H9 (cell line): ENCODE measurements at regions not wholly inside any gene's neighbourhood (a gene's known extent, or its start where the extent isn't known, plus 50 kb on each side); places are given as distances from the start of the nearest gene placed in this dataset.

Source experiments
- DNase-seq: peaks from one replicate; pipeline ENCODE4 v3.0.0-alpha.2; 2017
- H2AFZ ChIP-seq: one replicate; pipeline ENCODE4 v1.6.1; 2013; ENCODE audit warnings: mild to moderate bottlenecking, low read length, control low read depth, moderate library complexity
- H2AK5ac ChIP-seq: 2 replicates; pipeline ENCODE4 v1.6.1; 2013; ENCODE audit warnings: low read length, control low read depth, mixed read lengths; ENCODE audit not compliant: insufficient read length
- H2BK120ac ChIP-seq: one replicate; pipeline ENCODE4 v1.6.1; 2013; ENCODE audit warnings: low read depth, mild to moderate bottlenecking, low read length, control low read depth, inconsistent platforms; ENCODE audit not compliant: poor library complexity, severe bottlenecking
- H2BK12ac ChIP-seq: 2 replicates; pipeline ENCODE4 v1.6.1; 2013; ENCODE audit warnings: low read length, control low read depth, mixed read lengths, low read depth; ENCODE audit not compliant: insufficient read length
- H2BK15ac ChIP-seq: 2 replicates; pipeline ENCODE4 v1.6.1; 2013; ENCODE audit warnings: low read depth, low read length, control low read depth
- H2BK20ac ChIP-seq: one replicate; pipeline ENCODE4 v1.6.1; 2013; ENCODE audit warnings: low read depth, mild to moderate bottlenecking, low read length, control low read depth, inconsistent platforms; ENCODE audit not compliant: poor library complexity, severe bottlenecking
- H2BK5ac ChIP-seq: 2 replicates; pipeline ENCODE4 v1.6.1; 2013; ENCODE audit warnings: low read length, control low read depth, mixed read lengths; ENCODE audit not compliant: insufficient read length
- H3K14ac ChIP-seq: 2 replicates; pipeline ENCODE4 v1.6.1; 2013; ENCODE audit warnings: low read length, control low read depth; ENCODE audit not compliant: insufficient read depth
- H3K18ac ChIP-seq: 2 replicates; pipeline ENCODE4 v1.6.1; 2013; ENCODE audit warnings: low read depth, mild to moderate bottlenecking, mixed read lengths, low read length, control low read depth; ENCODE audit not compliant: insufficient read length
- H3K23ac ChIP-seq: 2 replicates; pipeline ENCODE4 v1.6.1; 2013; ENCODE audit warnings: low read length, control low read depth, mixed read lengths, low read depth; ENCODE audit not compliant: insufficient read length
- H3K23me2 ChIP-seq: 2 replicates; pipeline ENCODE4 v1.6.1; 2013; ENCODE audit warnings: low read depth, mild to moderate bottlenecking, mixed read lengths, low read length, control low read depth; ENCODE audit not compliant: insufficient read length, poor library complexity, severe bottlenecking
- H3K27ac ChIP-seq: 2 replicates; pipeline ENCODE4 v1.5.1; 2013; ENCODE audit warnings: low read length, control low read depth, mixed read lengths, low read depth; ENCODE audit not compliant: insufficient read length
- H3K27me3 ChIP-seq: 2 replicates; pipeline ENCODE4 v1.6.1; 2013; ENCODE audit warnings: low read length, control low read depth, inconsistent platforms; ENCODE audit not compliant: insufficient read depth
- H3K4ac ChIP-seq: 2 replicates; pipeline ENCODE4 v1.6.1; 2013; ENCODE audit warnings: low read depth, mild to moderate bottlenecking, control low read depth, inconsistent platforms, low read length, moderate library complexity
- H3K4me1 ChIP-seq: 2 replicates; pipeline ENCODE4 v1.6.1; 2013; ENCODE audit warnings: low read length, control low read depth, inconsistent platforms; ENCODE audit not compliant: insufficient read depth
- H3K4me2 ChIP-seq: 2 replicates; pipeline ENCODE4 v1.6.1; 2013; ENCODE audit warnings: low read length, control low read depth, mixed read lengths; ENCODE audit not compliant: insufficient read length, insufficient read depth
- H3K56ac ChIP-seq: 2 replicates; pipeline ENCODE4 v1.6.1; 2013; ENCODE audit warnings: low read depth, mild to moderate bottlenecking, mixed read lengths, low read length, control low read depth; ENCODE audit not compliant: insufficient read length
- H3K79me1 ChIP-seq: 2 replicates; pipeline ENCODE4 v1.6.1; 2013; ENCODE audit warnings: low read depth, mild to moderate bottlenecking, moderate library complexity, low read length, control low read depth, inconsistent platforms; ENCODE audit not compliant: insufficient read depth, poor library complexity, severe bottlenecking
- H3K79me2 ChIP-seq: 2 replicates; pipeline ENCODE4 v1.6.1; 2013; ENCODE audit warnings: low read length, control low read depth, inconsistent platforms; ENCODE audit not compliant: insufficient read depth
- H3K9ac ChIP-seq: 2 replicates; pipeline ENCODE4 v1.6.1; 2013; ENCODE audit warnings: low read length, control low read depth, mixed read lengths; ENCODE audit not compliant: insufficient read length; ENCODE audit errors: extremely low read depth
- H3K9me3 ChIP-seq: one replicate; pipeline ENCODE4 v1.6.1; 2013; ENCODE audit warnings: low read depth, low read length, inconsistent platforms; ENCODE audit not compliant: control insufficient read depth
- H3T11ph ChIP-seq: one replicate; pipeline ENCODE4 v1.6.1; 2013; ENCODE audit warnings: mild to moderate bottlenecking, low read length, control low read depth, inconsistent platforms
- H4K20me1 ChIP-seq: one replicate; pipeline ENCODE4 v1.6.1; 2013; ENCODE audit not compliant: control insufficient read depth, insufficient read length, insufficient read depth
- H4K5ac ChIP-seq: 2 replicates; pipeline ENCODE4 v1.6.1; 2013; ENCODE audit warnings: low read depth, mild to moderate bottlenecking, mixed read lengths, low read length, control low read depth; ENCODE audit not compliant: insufficient read length
- H4K8ac ChIP-seq: replicated peaks from 2 replicates; pipeline ENCODE4 v1.6.1; 2013; ENCODE audit warnings: low read length, control low read depth, mixed read lengths, low read depth; ENCODE audit not compliant: insufficient read length
- H4K91ac ChIP-seq: 2 replicates; pipeline ENCODE4 v1.6.1; 2013; ENCODE audit warnings: low read depth, mild to moderate bottlenecking, moderate library complexity, mixed read lengths, low read length, control low read depth; ENCODE audit not compliant: insufficient read length
- H3K27ac Mint-ChIP-seq, 3 experiments: 2 replicates in 2 of 3; 3 replicates in 1 of 3; pipeline ENCODE4 v1.8.0; 2020 to 2021; ENCODE audit warnings: mixed read lengths in 3 of 3, mild to moderate bottlenecking in 1 of 3, moderate library complexity in 1 of 3
- H3K27me3 Mint-ChIP-seq: 2 replicates; pipeline ENCODE4 v1.8.0; 2021; ENCODE audit warnings: low read depth, mild to moderate bottlenecking, moderate library complexity, mixed read lengths
- H3K36me3 Mint-ChIP-seq, 3 experiments: 2 replicates in 2 of 3; 3 replicates in 1 of 3; pipeline ENCODE4 v1.8.0; 2020 to 2021; ENCODE audit warnings: low read depth in 3 of 3, mixed read lengths in 3 of 3; ENCODE audit not compliant: insufficient read depth in 1 of 3
- H3K4me1 Mint-ChIP-seq, 2 experiments: 2 replicates each; pipeline ENCODE4 v1.8.0; 2020; ENCODE audit warnings: mixed read lengths in 2 of 2
- H3K4me3 Mint-ChIP-seq, 2 experiments: 2 replicates in 1 of 2; 3 replicates in 1 of 2; pipeline ENCODE4 v1.8.0; 2020 to 2021; ENCODE audit warnings: mild to moderate bottlenecking in 2 of 2, mixed read lengths in 2 of 2, moderate library complexity in 1 of 2
- H3K9me3 Mint-ChIP-seq, 2 experiments: 2 replicates in 1 of 2; 3 replicates in 1 of 2; pipeline ENCODE4 v1.8.0; 2020; ENCODE audit warnings: mild to moderate bottlenecking in 2 of 2, mixed read lengths in 2 of 2, moderate library complexity in 1 of 2
- CTCF ChIP-seq: fragments of 200-600 bp; sonication (generic); conservative IDR thresholded peaks from 3 replicates; pipeline ENCODE4 v1.8.0; 2021; ENCODE audit warnings: antibody characterized with exemption, mild to moderate bottlenecking
- WGBS: extraction: QIAGEN DNeasy Blood & Tissue Kit; methylation state at CpG from one replicate; pipeline ENCODE4 v1.1.7; 2013; ENCODE audit warnings: missing lambda C conversion rate, low lambda C conversion rate, mixed read lengths; ENCODE audit not compliant: insufficient read length; ENCODE audit errors: extremely low coverage; 5-methylcytosine and 5-hydroxymethylcytosine counted together

DNA sequence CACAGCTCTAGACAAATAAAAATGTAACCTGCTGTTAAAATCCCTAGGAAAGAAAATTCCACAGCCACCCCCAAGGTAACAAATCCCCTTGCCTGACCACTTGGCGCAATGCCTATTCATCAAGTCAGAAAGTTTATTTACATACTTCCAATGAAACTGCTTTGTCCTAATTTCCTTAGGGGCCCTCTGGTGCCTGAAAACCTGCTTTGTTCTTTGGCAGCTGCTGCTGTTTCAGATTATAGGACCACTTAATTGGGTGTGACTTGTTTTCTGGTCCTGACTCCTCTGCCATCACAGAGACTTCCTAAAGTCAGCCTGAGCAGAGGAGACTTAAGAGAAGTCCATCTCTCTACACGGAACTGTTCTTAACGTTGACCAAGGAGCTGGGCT, 323.6 kb downstream of the UBE3D start:
- H3K56ac ChIP-seq = no peak overlapping the region
- no peak overlapping the region for H4K91ac ChIP-seq
- Mint-ChIP-seq H3K27me3 (no peaks in the 10 kb centered on the region), H3K9me3 (no peaks in the 10 kb centered on the region), H3K27ac (peak overlapping the region in 2 of 3 experiments; percentile 43 to 55; a peak in 3 of 7 replicates), H3K36me3 (no peaks in the 10 kb centered on the region; a peak in 2 of 7 replicates), H3K4me3 (no peak overlapping the region), H3K4me1 (peaks cover 41 to 44% of the 10 kb centered on the region in 2 experiments)
- no peak overlapping the region for H3K27ac ChIP-seq
- H3K9ac ChIP-seq = no peak overlapping the region
- no peak for DNase-seq
- no peak overlapping the region for H2BK15ac ChIP-seq
- H4K20me1 ChIP-seq = no peaks in the 10 kb centered on the region
- no peak overlapping the region for H3K14ac ChIP-seq
- H2AK5ac ChIP-seq = no peak overlapping the region
- H4K8ac ChIP-seq = no peak overlapping the region
- no peaks in the 10 kb centered on the region for H3K9me3 ChIP-seq
- H3K79me2 ChIP-seq = no peaks in the 10 kb centered on the region
- H3K23me2 ChIP-seq = no peaks in the 10 kb centered on the region
- H3K79me1 ChIP-seq = no peaks in the 10 kb centered on the region
- no peak overlapping the region for H3K4ac ChIP-seq
- H4K5ac ChIP-seq = no peak overlapping the region
- no peaks in the 10 kb centered on the region for H3K27me3 ChIP-seq
- H3K4me2 ChIP-seq = no peak overlapping the region
- H2AFZ ChIP-seq = no peak overlapping the region
- H3K4me1 ChIP-seq = peaks cover 2% of the 10 kb centered on the region
- WGBS = no CpG with 5 or more reads among the region's 3 CpGs
- no peak overlapping the region for H2BK120ac ChIP-seq
- H3K18ac ChIP-seq = no peak overlapping the region
- H2BK20ac ChIP-seq = no peak overlapping the region
- H2BK5ac ChIP-seq = no peak overlapping the region
- TF ChIP-seq CTCF = no peak
- H2BK12ac ChIP-seq = no peak overlapping the region
- no peak overlapping the region for H3K23ac ChIP-seq
- no peak overlapping the region for H3T11ph ChIP-seq
